ENCODE measurements at regions not wholly inside any gene's neighbourhood (a gene's known extent, or its start where the extent isn't known, plus 50 kb on each side); places are given as distances from the start of the nearest gene placed in this dataset.

DNA sequence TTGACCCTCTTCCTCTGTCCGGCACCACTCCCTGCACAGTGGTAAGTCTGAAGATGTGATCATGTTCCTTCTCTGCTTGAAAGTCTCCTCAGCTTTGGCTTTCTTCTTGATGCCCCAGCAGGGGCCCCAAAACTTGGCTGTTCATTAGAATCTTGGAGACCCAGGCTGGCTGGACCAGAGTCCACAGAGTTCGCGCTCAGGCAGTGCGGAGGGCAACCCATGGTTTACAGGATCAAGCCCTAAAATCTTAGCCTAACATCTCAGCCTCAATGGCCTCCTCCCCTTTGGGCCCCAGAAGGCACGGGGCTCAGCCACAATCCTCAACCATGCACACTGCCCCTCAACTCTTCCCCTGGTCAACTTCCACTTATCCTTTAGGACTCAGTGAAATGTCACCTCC lies 72.9 kb upstream of the GTSF1L start:
- 72% methylated on average over 2 of the region's 5 CpGs; no CpG with 5 or more reads in 1 of the 2 experiments for WGBS, 2 experiments (ENCODE audit: extremely low coverage in 2 of 2, insufficient read length in 1 of 2)
- TF ChIP-seq CEBPB (IDR thresholded peaks at IDR 0.05; ENCODE audit: low read depth, low read length) (no peak), FOS (IDR thresholded peaks at IDR 0.05; ENCODE audit: low read depth, low read length) (no peak), MAZ (IDR thresholded peaks at IDR 0.05; ENCODE audit: borderline replicate concordance, low read depth, low read length) (no peak), RCOR1 (IDR thresholded peaks at IDR 0.05; ENCODE audit: insufficient replicate concordance, low read length) (no peak), RFX5 (IDR thresholded peaks at IDR 0.05; ENCODE audit: low read depth, low read length) (no peak), BHLHE40 (IDR thresholded peaks at IDR 0.05; ENCODE audit: low read depth, low read length) (no peak), RAD21 (IDR thresholded peaks at IDR 0.05; ENCODE audit: low read length) (no peak), CHD1 (IDR thresholded peaks at IDR 0.05; ENCODE audit: low read depth, low read length) (no peak), MXI1 (IDR thresholded peaks at IDR 0.05; ENCODE audit: borderline replicate concordance, low read depth, low read length) (no peak), POLR2A (IDR thresholded peaks at IDR 0.05; ENCODE audit: low read depth, low read length) (no peak), NFE2L2 (IDR thresholded peaks at IDR 0.05; ENCODE audit: low read depth, low read length) (no peak), MAFK (IDR thresholded peaks at IDR 0.05; ENCODE audit: low read depth, low read length) (no peak), SMC3 (IDR thresholded peaks at IDR 0.05; ENCODE audit: low read depth, low read length) (no peak)
- TF ChIP-seq, protein P1, sequence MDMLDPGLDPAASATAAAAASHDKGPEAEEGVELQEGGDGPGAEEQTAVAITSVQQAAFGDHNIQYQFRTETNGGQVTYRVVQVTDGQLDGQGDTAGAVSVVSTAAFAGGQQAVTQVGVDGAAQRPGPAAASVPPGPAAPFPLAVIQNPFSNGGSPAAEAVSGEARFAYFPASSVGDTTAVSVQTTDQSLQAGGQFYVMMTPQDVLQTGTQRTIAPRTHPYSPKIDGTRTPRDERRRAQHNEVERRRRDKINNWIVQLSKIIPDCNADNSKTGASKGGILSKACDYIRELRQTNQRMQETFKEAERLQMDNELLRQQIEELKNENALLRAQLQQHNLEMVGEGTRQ (IDR thresholded peaks at IDR 0.05; ENCODE audit: low read depth, low read length), result no peak
- TF ChIP-seq, protein P2, sequence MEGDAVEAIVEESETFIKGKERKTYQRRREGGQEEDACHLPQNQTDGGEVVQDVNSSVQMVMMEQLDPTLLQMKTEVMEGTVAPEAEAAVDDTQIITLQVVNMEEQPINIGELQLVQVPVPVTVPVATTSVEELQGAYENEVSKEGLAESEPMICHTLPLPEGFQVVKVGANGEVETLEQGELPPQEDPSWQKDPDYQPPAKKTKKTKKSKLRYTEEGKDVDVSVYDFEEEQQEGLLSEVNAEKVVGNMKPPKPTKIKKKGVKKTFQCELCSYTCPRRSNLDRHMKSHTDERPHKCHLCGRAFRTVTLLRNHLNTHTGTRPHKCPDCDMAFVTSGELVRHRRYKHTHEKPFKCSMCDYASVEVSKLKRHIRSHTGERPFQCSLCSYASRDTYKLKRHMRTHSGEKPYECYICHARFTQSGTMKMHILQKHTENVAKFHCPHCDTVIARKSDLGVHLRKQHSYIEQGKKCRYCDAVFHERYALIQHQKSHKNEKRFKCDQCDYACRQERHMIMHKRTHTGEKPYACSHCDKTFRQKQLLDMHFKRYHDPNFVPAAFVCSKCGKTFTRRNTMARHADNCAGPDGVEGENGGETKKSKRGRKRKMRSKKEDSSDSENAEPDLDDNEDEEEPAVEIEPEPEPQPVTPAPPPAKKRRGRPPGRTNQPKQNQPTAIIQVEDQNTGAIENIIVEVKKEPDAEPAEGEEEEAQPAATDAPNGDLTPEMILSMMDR (conservative IDR thresholded peaks at IDR 0.05; ENCODE audit: low read depth, low read length), result no peak
- TF ChIP-seq, protein P3, sequence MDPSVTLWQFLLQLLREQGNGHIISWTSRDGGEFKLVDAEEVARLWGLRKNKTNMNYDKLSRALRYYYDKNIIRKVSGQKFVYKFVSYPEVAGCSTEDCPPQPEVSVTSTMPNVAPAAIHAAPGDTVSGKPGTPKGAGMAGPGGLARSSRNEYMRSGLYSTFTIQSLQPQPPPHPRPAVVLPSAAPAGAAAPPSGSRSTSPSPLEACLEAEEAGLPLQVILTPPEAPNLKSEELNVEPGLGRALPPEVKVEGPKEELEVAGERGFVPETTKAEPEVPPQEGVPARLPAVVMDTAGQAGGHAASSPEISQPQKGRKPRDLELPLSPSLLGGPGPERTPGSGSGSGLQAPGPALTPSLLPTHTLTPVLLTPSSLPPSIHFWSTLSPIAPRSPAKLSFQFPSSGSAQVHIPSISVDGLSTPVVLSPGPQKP (IDR thresholded peaks at IDR 0.05; ENCODE audit: borderline replicate concordance, low read depth, low read length), result no peak
- Histone ChIP-seq H3K23ac (ENCODE audit: low read depth, low read length) (no peak overlapping the region; the same call in 1 of the 2 replicates), H3K4me2 (ENCODE audit: low read depth, low read length) (no peak overlapping the region), H3K4me3 (ENCODE audit: insufficient read depth, low read depth, low read length) (no peak overlapping the region), H2AFZ (replicated peaks; ENCODE audit: low read length, poor library complexity) (peak overlapping the region; percentile 52), H3K18ac (ENCODE audit: low read depth, low read length) (no peak overlapping the region), H3K27ac (ENCODE audit: insufficient read depth, low read length) (no peak overlapping the region), H2AK9ac (replicated peaks; ENCODE audit: low read depth, low read length, poor library complexity) (peak overlapping the region; percentile 56), H3K4ac (ENCODE audit: low read depth, low read length) (peak overlapping the region; percentile 35; the same call in 1 of the 2 replicates), H3K9ac (ENCODE audit: low read depth, low read length) (no peak overlapping the region), H2BK20ac (ENCODE audit: low read depth, low read length) (no peak overlapping the region), H2BK15ac (ENCODE audit: low read depth, low read length) (no peak overlapping the region), H4K5ac (ENCODE audit: low read depth, low read length) (no peak overlapping the region), H4K91ac (ENCODE audit: insufficient read depth, low read depth, low read length) (no peak overlapping the region), H3K9me3 (ENCODE audit: control insufficient read depth, insufficient read depth, low read length) (peaks cover 4% of the 10 kb centered on the region; the same call in 1 of the 2 replicates), H3K36me3 (ENCODE audit: control insufficient read depth, insufficient read depth, low read length) (no peaks in the 10 kb centered on the region), H2BK5ac (ENCODE audit: low read depth, low read length, poor library complexity, severe bottlenecking) (no peak overlapping the region), H3K9me1 (ENCODE audit: insufficient read depth, low read length) (peaks cover 6% of the 10 kb centered on the region; the same call in 1 of the 2 replicates), H3K14ac (replicated peaks; ENCODE audit: low read depth, low read length) (peak overlapping the region; percentile 52; the same call in 1 of the 2 replicates), H3K4me1 (ENCODE audit: control insufficient read depth, insufficient read depth, low read length) (peaks cover 3% of the 10 kb centered on the region; the same call in 1 of the 2 replicates), H4K20me1 (ENCODE audit: insufficient read depth, low read length) (no peaks in the 10 kb centered on the region), H3K56ac (ENCODE audit: extremely low read depth, insufficient read depth, low read length) (no peak overlapping the region), H3K79me1 (ENCODE audit: low read depth in 1 of 2, low read length in 2 of 2) (no peaks in the 10 kb centered on the region), H2AK5ac (ENCODE audit: low read depth, low read length) (peak overlapping the region; percentile 52; the same call in 1 of the 2 replicates), H4K8ac (ENCODE audit: low read depth in 2 of 2, low read length in 2 of 2) (no peak overlapping the region), H2BK120ac (ENCODE audit: low read depth, low read length) (no peak overlapping the region), H3K27me3 (ENCODE audit: control insufficient read depth, insufficient read depth, low read length) (0 out of 2 replicates have a peak, but pooled peaks cover 2% of the 10 kb centered on the region)
- ChIA-PET POLR2A (ENCODE audit: unreplicated experiment) (no interaction called here), CTCF (no interaction called here)
- no TSS peak for BruUV-seq (replicated peaks)
- intact Hi-C loops (cut with micrococcal nuclease) (no loop called here), in situ Hi-C loops (cut with MboI; ENCODE audit: low sequenced_read_pairs) (no loop called here), dilution Hi-C loops (cut with HindIII; ENCODE audit: low sequenced_read_pairs, unreplicated experiment) (no loop called here)
- ATAC-seq (ENCODE audit: low read depth) (no peak), DNase-seq (no peak)
